HEK293 (cell line): ENCODE measurements at regions not wholly inside any gene's neighbourhood (a gene's known extent, or its start where the extent isn't known, plus 50 kb on each side); places are given as distances from the start of the nearest gene placed in this dataset.

ENCODE experiments used
- CTCF ChIA-PET: fragments of 350-600 bp; formaldehyde crosslinking; extraction: SDS; loops from one replicate; lab custom pipeline; 2021; ENCODE audit warnings: antibody characterized with exemption; lab: Yijun Ruan, JAX
- POLR2A ChIA-PET: fragments of 300-600 bp; formaldehyde crosslinking; extraction: SDS; loops from one replicate; lab custom pipeline; 2020; ENCODE audit warnings: antibody characterized with exemption, inconsistent platforms; lab: Yijun Ruan, JAX
- H3K27ac ChIP-seq: fragments of 200-500 bp; sonication (Bioruptor generic); 2 replicates; pipeline ENCODE4 v1.5.1; 2014; ENCODE audit warnings: low read depth, low read length, control low read depth, inconsistent platforms; ENCODE audit errors: extremely low read depth
- H3K36me3 ChIP-seq, 2 experiments: fragments of 200-500 bp in 1 of 2; sonication (Bioruptor generic) in 1 of 2; 1 replicate in 1 of 2; 2 replicates in 1 of 2; pipeline ENCODE4 v1.5.1; 2014 to 2017; ENCODE audit warnings: inconsistent platforms in 2 of 2, low read length in 2 of 2; ENCODE audit not compliant: control insufficient read depth in 2 of 2, insufficient read depth in 1 of 2
- H3K4me1 ChIP-seq: fragments of 200-500 bp; sonication (Bioruptor generic); 2 replicates; pipeline ENCODE4 v1.5.1; 2014; ENCODE audit warnings: mild to moderate bottlenecking, low read length, inconsistent platforms; ENCODE audit not compliant: control insufficient read depth, insufficient read depth
- H3K4me3 ChIP-seq: 2 replicates; pipeline ENCODE4 v1.5.1; 2011; ENCODE audit warnings: low read depth, mild to moderate bottlenecking, control low read depth, low read length, moderate library complexity
- H3K9me3 ChIP-seq: fragments of 200-500 bp; sonication (Bioruptor generic); 2 replicates; pipeline ENCODE4 v1.5.1; 2014; ENCODE audit warnings: low read depth, low read length, inconsistent platforms; ENCODE audit not compliant: control insufficient read depth, insufficient read depth
- CTCF ChIP-seq: fragments of 450-650 bp; formaldehyde crosslinking; IDR thresholded peaks from 2 replicates; pipeline ENCODE4 v1.5.1; 2016; ENCODE audit warnings: missing biosample characterization, missing genetic modification characterization
- GFI1B ChIP-seq: fragments of 450-650 bp; formaldehyde crosslinking; IDR thresholded peaks from 2 replicates; pipeline ENCODE4 v1.5.1; 2016; ENCODE audit warnings: missing biosample characterization, missing genetic modification characterization
- GLIS1 ChIP-seq: fragments of 450-650 bp; formaldehyde crosslinking; IDR thresholded peaks from 2 replicates; pipeline ENCODE4 v1.5.1; 2016; ENCODE audit warnings: missing biosample characterization, missing genetic modification characterization
- PRDM10 ChIP-seq: fragments of 450-650 bp; formaldehyde crosslinking; IDR thresholded peaks from 2 replicates; pipeline ENCODE4 v1.5.1; 2016; ENCODE audit warnings: missing biosample characterization, missing genetic modification characterization
- SALL2 ChIP-seq: fragments of 450-650 bp; formaldehyde crosslinking; IDR thresholded peaks from 2 replicates; pipeline ENCODE4 v1.5.0; 2017; ENCODE audit warnings: missing biosample characterization, mild to moderate bottlenecking, missing genetic modification characterization, borderline replicate concordance
- SETDB1 ChIP-seq: IDR thresholded peaks from one replicate; pipeline ENCODE4 v1.6.1; 2017; ENCODE audit warnings: mild to moderate bottlenecking, low read length, moderate library complexity, mixed read lengths; ENCODE audit not compliant: insufficient read length
- YY1 ChIP-seq: fragments of 450-650 bp; formaldehyde crosslinking; IDR thresholded peaks from 2 replicates; pipeline ENCODE4 v1.5.1; 2018; ENCODE audit warnings: missing biosample characterization, missing genetic modification characterization
- ZFP37 ChIP-seq: fragments of 450-650 bp; formaldehyde crosslinking; IDR thresholded peaks from 2 replicates; pipeline ENCODE4 v1.5.1; 2016; ENCODE audit warnings: missing biosample characterization, missing genetic modification characterization
- ZNF146 ChIP-seq: fragments of 450-650 bp; formaldehyde crosslinking; IDR thresholded peaks from 2 replicates; pipeline ENCODE4 v1.5.1; 2016; ENCODE audit warnings: missing biosample characterization, missing genetic modification characterization
- ZNF211 ChIP-seq: fragments of 450-650 bp; formaldehyde crosslinking; IDR thresholded peaks from 2 replicates; pipeline ENCODE4 v1.5.1; 2016; ENCODE audit warnings: low read depth, missing biosample characterization, missing genetic modification characterization
- ZNF26 ChIP-seq: fragments of 450-650 bp; formaldehyde crosslinking; IDR thresholded peaks from 2 replicates; pipeline ENCODE4 v1.5.1; 2016; ENCODE audit warnings: missing biosample characterization, missing genetic modification characterization
- ZNF341 ChIP-seq: fragments of 450-650 bp; formaldehyde crosslinking; IDR thresholded peaks from 2 replicates; pipeline ENCODE4; 2016; ENCODE audit warnings: low read depth, missing biosample characterization, missing genetic modification characterization
- ZNF433 ChIP-seq: fragments of 450-650 bp; formaldehyde crosslinking; IDR thresholded peaks from 2 replicates; pipeline ENCODE4 v1.5.1; 2016; ENCODE audit warnings: missing biosample characterization, missing genetic modification characterization, low read depth
- ZNF488 ChIP-seq: fragments of 450-650 bp; formaldehyde crosslinking; IDR thresholded peaks from 2 replicates; pipeline ENCODE4 v1.5.1; 2016; ENCODE audit warnings: missing biosample characterization, missing genetic modification characterization
- ZNF501 ChIP-seq: fragments of 450-650 bp; formaldehyde crosslinking; IDR thresholded peaks from 2 replicates; pipeline ENCODE4 v1.5.1; 2016; ENCODE audit warnings: missing biosample characterization, missing genetic modification characterization
- ZNF561 ChIP-seq: fragments of 450-650 bp; IDR thresholded peaks from 2 replicates; pipeline ENCODE4 v1.5.1; 2018; ENCODE audit warnings: missing biosample characterization, missing genetic modification characterization, borderline replicate concordance
- ZNF626 ChIP-seq: fragments of 450-650 bp; sonication (Bioruptor Pico); formaldehyde crosslinking; IDR thresholded peaks from 2 replicates; pipeline ENCODE4 v1.5.1; 2018; ENCODE audit warnings: missing biosample characterization, missing genetic modification characterization, inconsistent platforms
- ZNF629 ChIP-seq: fragments of 450-650 bp; formaldehyde crosslinking; IDR thresholded peaks from 2 replicates; pipeline ENCODE4 v1.5.1; 2017; ENCODE audit warnings: missing biosample characterization, missing genetic modification characterization
- ZNF670 ChIP-seq: fragments of 450-650 bp; formaldehyde crosslinking; IDR thresholded peaks from 2 replicates; pipeline ENCODE4 v1.5.1; 2016; ENCODE audit warnings: missing biosample characterization, missing genetic modification characterization, low read depth

GRCh38 chr6:139479433-139480222, 105.2 kb upstream of the CITED2 start:
- no peak overlapping the region for H3K4me3 ChIP-seq
- no peaks in the 10 kb centered on the region for H3K36me3 ChIP-seq
- no peaks in the 10 kb centered on the region for H3K9me3 ChIP-seq
- CTCF ChIA-PET: interaction anchor here (0.7 kb wide), 1 partner anchor 1156 kb away, joined by 4 read pairs; no protein-coding TSS in a partner anchor
- no peak overlapping the region for H3K27ac ChIP-seq
- TF ChIP-seq ZNF670 (tag by site-specific recombination): no peak
- TF ChIP-seq ZNF26 (tag by site-specific recombination): no peak
- no peak for TF ChIP-seq SETDB1
- TF ChIP-seq ZNF629 (tag by site-specific recombination): no peak
- no peak for TF ChIP-seq ZNF626 (tag by site-specific recombination)
- TF ChIP-seq SALL2 (tag by site-specific recombination): no peak
- TF ChIP-seq ZNF488: no peak
- TF ChIP-seq ZNF211 (tag by site-specific recombination): no peak
- TF ChIP-seq PRDM10 (tag by site-specific recombination): no peak
- TF ChIP-seq GFI1B (tag by site-specific recombination): no peak
- TF ChIP-seq ZNF501 (tag by site-specific recombination): no peak
- TF ChIP-seq ZNF561: no peak
- no peak for TF ChIP-seq YY1 (tag by site-specific recombination)
- no peak for TF ChIP-seq GLIS1
- peaks cover 7% of the 10 kb centered on the region for H3K4me1 ChIP-seq
- POLR2A ChIA-PET: interaction anchor here (0.7 to 2.0 kb wide), 2 partner anchors 51 to 105 kb away, joined by 4 to 12 read pairs; partner anchors contain the start of gene CITED2

- ChIA-PET POLR2A (no interaction called here), CTCF (interaction anchor here (1.0 kb wide), 1 partner anchor 106 kb away, joined by 3 read pairs; no protein-coding TSS in a partner anchor)
- Histone ChIP-seq H3K27ac (no peak overlapping the region), H3K36me3 (no peaks in the 10 kb centered on the region), H3K9me3 (no peaks in the 10 kb centered on the region), H3K4me1 (peaks cover 12% of the 10 kb centered on the region), H3K4me3 (no peak overlapping the region)
- TF ChIP-seq ZNF341 (tag by site-specific recombination) (no peak), YY1 (tag by site-specific recombination) (no peak), ZNF146 (no peak), CTCF (tag by site-specific recombination) (no peak), ZNF433 (no peak), ZFP37 (no peak)
Observed at GRCh38 chr6:139475646-139476045, 101.2 kb upstream of the CITED2 start.
